Smooth muscle cell (in vitro differentiated cells): ENCODE measurements at regions not wholly inside any gene's neighbourhood (a gene's known extent, or its start where the extent isn't known, plus 50 kb on each side); places are given as distances from the start of the nearest gene placed in this dataset.
"Not testable (repeated sequence)": the region's sequence is repeated elsewhere in the genome, so short reads cannot be mapped to it uniquely, and the experiment has no call there.

Source experiments
- DNase-seq: peaks from one replicate; lab custom pipeline; 2025; ENCODE audit not compliant: unreplicated experiment; lab: John Stamatoyannopoulos, UW
- H2AFZ ChIP-seq: fragments of 200-600 bp; sonication (generic); 2 replicates; pipeline ENCODE4 v1.6.0; 2016; ENCODE audit warnings: antibody characterized with exemption, low read depth, mild to moderate bottlenecking
- H3F3A ChIP-seq: fragments of 200-600 bp; sonication (generic); 2 replicates; pipeline ENCODE4 v1.6.0; 2017; ENCODE audit warnings: antibody characterized with exemption, low read depth
- H3K27ac ChIP-seq: fragments of 200-600 bp; sonication (generic); 2 replicates; pipeline ENCODE4 v1.5.1; 2016; ENCODE audit warnings: low read depth, mild to moderate bottlenecking
- H3K27me3 ChIP-seq: fragments of 200-600 bp; sonication (generic); 2 replicates; pipeline ENCODE4 v1.6.1; 2016; ENCODE audit warnings: low read depth, mild to moderate bottlenecking
- H3K36me3 ChIP-seq: fragments of 200-600 bp; sonication (generic); 2 replicates; pipeline ENCODE4 v1.5.1; 2016; ENCODE audit warnings: low read depth
- H3K4me1 ChIP-seq: fragments of 200-600 bp; sonication (generic); 2 replicates; pipeline ENCODE4 v1.5.1; 2016; ENCODE audit warnings: low read depth
- H3K4me2 ChIP-seq: fragments of 200-600 bp; sonication (generic); 2 replicates; pipeline ENCODE4 v1.6.0; 2016; ENCODE audit warnings: mild to moderate bottlenecking
- H3K4me3 ChIP-seq: fragments of 200-600 bp; sonication (generic); 2 replicates; pipeline ENCODE4 v1.5.1; 2016; ENCODE audit warnings: mild to moderate bottlenecking
- H3K79me2 ChIP-seq: fragments of 200-600 bp; sonication (generic); 2 replicates; pipeline ENCODE4 v1.6.0; 2016; ENCODE audit warnings: low read depth, mild to moderate bottlenecking
- H3K9ac ChIP-seq: fragments of 200-600 bp; sonication (generic); 2 replicates; pipeline ENCODE4 v1.6.0; 2016; ENCODE audit warnings: low read depth
- H3K9me3 ChIP-seq: fragments of 200-600 bp; sonication (generic); replicated peaks from 2 replicates; pipeline ENCODE4 v1.5.1; 2016; ENCODE audit warnings: low read depth
- H4K20me1 ChIP-seq: fragments of 200-600 bp; sonication (generic); 2 replicates; pipeline ENCODE4 v1.6.0; 2016; ENCODE audit warnings: low read depth
- CTCF ChIP-seq: fragments of 200-600 bp; sonication (generic); IDR thresholded peaks from 2 replicates; pipeline ENCODE4 v1.5.1; 2017; ENCODE audit warnings: borderline replicate concordance, mild to moderate bottlenecking, antibody characterized with exemption; ENCODE audit not compliant: insufficient read depth, poor library complexity, severe bottlenecking
- WGBS: methylation state at CpG from one replicate; pipeline ENCODE4 v1.1.7; 2016; ENCODE audit warnings: low lambda C conversion rate; 5-methylcytosine and 5-hydroxymethylcytosine counted together

- H3K4me2 ChIP-seq = no peak overlapping the region
- no peaks in the 10 kb centered on the region for H3K4me1 ChIP-seq
- TF ChIP-seq CTCF = no peak
- DNase-seq = no peak
- H4K20me1 ChIP-seq = no peaks in the 10 kb centered on the region
- H3K27me3 ChIP-seq = peaks cover 33% of the 10 kb centered on the region
- H3F3A ChIP-seq = no peaks in the 10 kb centered on the region
- no peak overlapping the region for H3K4me3 ChIP-seq
- H3K27ac ChIP-seq = no peak overlapping the region
- no peak overlapping the region for H2AFZ ChIP-seq
- H3K9ac ChIP-seq = no peak overlapping the region
- no peaks in the 10 kb centered on the region for H3K36me3 ChIP-seq
- 79% methylated on average over 2 of the region's 2 CpGs for WGBS
- no peaks in the 10 kb centered on the region for H3K79me2 ChIP-seq
- no peaks in the 10 kb centered on the region for H3K9me3 ChIP-seq
Observed at GRCh38 chr6:40876336-40876735, 162.7 kb downstream of the UNC5CL start.

- H3K4me3 ChIP-seq = no peak overlapping the region
- no peaks in the 10 kb centered on the region for H3K36me3 ChIP-seq
- no peak for TF ChIP-seq CTCF
- no peak overlapping the region for H3K9ac ChIP-seq
- H4K20me1 ChIP-seq = no peaks in the 10 kb centered on the region
- DNase-seq = no peak
- H3F3A ChIP-seq = no peaks in the 10 kb centered on the region
- H3K9me3 ChIP-seq = no peaks in the 10 kb centered on the region
- peaks cover 33% of the 10 kb centered on the region for H3K27me3 ChIP-seq
- 53% methylated on average over 4 of the region's 4 CpGs for WGBS
- H3K4me1 ChIP-seq = no peaks in the 10 kb centered on the region
- no peaks in the 10 kb centered on the region for H3K79me2 ChIP-seq
- H3K27ac ChIP-seq = no peak overlapping the region
- no peak overlapping the region for H2AFZ ChIP-seq
- H3K4me2 ChIP-seq = no peak overlapping the region
Observed at GRCh38 chr6:40874495-40874894, 164.5 kb downstream of the UNC5CL start.

GRCh38 chr6:40871424-40871823 is 167.6 kb downstream of the UNC5CL start:
- 67% methylated on average over 5 of the region's 5 CpGs for WGBS

GRCh38 chr6:40868089-40868865 is 170.7 kb downstream of the UNC5CL start:
- H3K36me3 ChIP-seq, H2AFZ ChIP-seq, H3F3A ChIP-seq, H3K4me2 ChIP-seq, H4K20me1 ChIP-seq, H3K4me3 ChIP-seq, H3K9ac ChIP-seq, H3K27ac ChIP-seq, H3K4me1 ChIP-seq, H3K79me2 ChIP-seq, DNase-seq, H3K27me3 ChIP-seq, H3K9me3 ChIP-seq: not testable (repeated sequence)
- WGBS = 67% methylated on average over 14 of the region's 14 CpGs

More at GRCh38 chr6:40871424-40871823, 167.6 kb downstream of the UNC5CL start:
- Histone ChIP-seq H3K36me3 (no peaks in the 10 kb centered on the region), H3K9me3 (no peaks in the 10 kb centered on the region), H3K9ac (no peak overlapping the region), H3K4me1 (no peaks in the 10 kb centered on the region), H3K79me2 (no peaks in the 10 kb centered on the region), H3K27me3 (peaks cover 30% of the 10 kb centered on the region), H3K4me2 (no peak overlapping the region), H3F3A (no peaks in the 10 kb centered on the region), H4K20me1 (no peaks in the 10 kb centered on the region), H3K4me3 (no peak overlapping the region), H2AFZ (no peak overlapping the region), H3K27ac (no peak overlapping the region)
- TF ChIP-seq CTCF = no peak
- no peak for DNase-seq

- 56% methylated on average over 9 of the region's 9 CpGs for WGBS
- H3K4me2 ChIP-seq, H4K20me1 ChIP-seq, H3F3A ChIP-seq, H3K9ac ChIP-seq, H3K27me3 ChIP-seq, H3K4me1 ChIP-seq, DNase-seq, H3K79me2 ChIP-seq, H3K4me3 ChIP-seq, H3K36me3 ChIP-seq, H3K27ac ChIP-seq, H3K9me3 ChIP-seq, H2AFZ ChIP-seq: not testable (repeated sequence)
Observed at GRCh38 chr6:40867527-40867926, 171.5 kb downstream of the UNC5CL start.

GRCh38 chr6:40865259-40865658 is 173.8 kb downstream of the UNC5CL start:
- WGBS = 96% methylated on average over 2 of the region's 2 CpGs

More at GRCh38 chr6:40865259-40865658, 173.8 kb downstream of the UNC5CL start:
- not testable (repeated sequence) for H2AFZ ChIP-seq, H3K4me2 ChIP-seq, H3K79me2 ChIP-seq, H3K27ac ChIP-seq, H3K27me3 ChIP-seq, H3F3A ChIP-seq, H4K20me1 ChIP-seq, DNase-seq, H3K9ac ChIP-seq, H3K4me1 ChIP-seq, H3K36me3 ChIP-seq, H3K9me3 ChIP-seq, H3K4me3 ChIP-seq
